ENCODE measurements at regions not wholly inside any gene's neighbourhood (a gene's known extent, or its start where the extent isn't known, plus 50 kb on each side); places are given as distances from the start of the nearest gene placed in this dataset.

DNA sequence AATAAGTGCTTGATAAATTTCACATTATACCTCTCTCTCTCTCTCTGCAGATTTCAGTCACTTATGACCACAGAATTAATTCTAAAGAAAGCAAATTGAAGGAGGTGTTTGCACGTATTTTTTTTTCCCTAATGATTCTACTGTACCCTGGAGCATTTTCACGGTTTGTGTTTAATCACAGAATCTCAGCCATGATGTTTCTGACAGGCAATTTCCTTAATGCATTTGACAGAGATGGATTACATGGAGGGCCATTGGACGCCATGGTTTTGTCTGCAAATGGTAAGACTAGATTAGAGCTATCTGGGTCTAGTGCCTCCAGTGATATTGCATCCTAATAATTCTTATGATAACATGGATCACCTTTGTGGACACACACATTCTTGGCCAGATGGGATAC, 147.5 kb upstream of the RBFOX1 start:
- no peak for DNase-seq (ENCODE audit: low spot score)

DNA sequence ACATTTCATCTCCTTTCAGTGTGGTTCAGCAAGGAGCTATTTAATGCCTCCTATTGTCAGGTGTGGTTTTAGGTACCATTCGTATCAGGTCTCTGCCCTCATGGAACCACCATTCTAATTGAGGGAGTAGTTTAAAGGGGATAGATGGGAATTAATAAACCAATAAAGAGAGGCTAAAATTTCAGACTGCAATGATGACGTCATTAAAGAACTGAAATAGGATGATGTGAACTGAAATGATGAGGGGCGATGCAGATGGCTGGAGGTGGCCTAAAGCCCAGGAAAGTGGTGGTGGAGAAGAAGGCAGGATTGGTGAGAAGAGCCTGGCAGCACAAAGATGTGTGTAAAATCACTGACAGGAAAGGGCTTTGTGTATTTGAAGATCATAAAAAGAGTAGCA, 148.9 kb upstream of the RBFOX1 start:
- no peak for DNase-seq (ENCODE audit: low spot score)

DNA sequence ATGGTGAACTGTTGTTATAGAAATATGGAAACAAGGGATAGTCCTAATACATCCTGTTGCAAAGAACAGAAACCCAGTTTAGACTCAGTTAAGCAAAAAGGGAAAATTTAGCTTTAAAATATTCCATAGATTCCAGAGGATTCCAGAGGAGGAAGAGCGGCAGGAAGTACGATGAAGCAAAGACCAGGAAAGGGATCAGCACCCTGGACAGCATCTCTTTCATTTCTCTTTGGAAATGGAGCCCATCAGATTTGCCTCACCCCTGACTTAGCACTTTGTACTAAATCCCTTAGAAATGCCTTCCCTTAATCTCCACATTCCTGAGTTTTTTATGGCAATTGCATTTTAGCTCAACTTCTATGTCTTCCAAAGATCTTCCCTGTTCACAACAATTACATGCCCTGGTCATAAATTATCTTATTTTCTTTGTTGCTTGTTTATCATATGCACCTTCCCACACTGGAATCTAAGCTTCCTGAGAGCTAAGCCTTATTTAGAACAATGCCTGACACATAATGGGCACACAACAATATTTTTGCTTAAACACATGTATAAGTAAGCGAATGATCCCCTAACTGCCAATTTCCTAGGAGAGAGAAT, 150.0 kb upstream of the RBFOX1 start:
- DNase-seq (ENCODE audit: low spot score) = no peak

DNA sequence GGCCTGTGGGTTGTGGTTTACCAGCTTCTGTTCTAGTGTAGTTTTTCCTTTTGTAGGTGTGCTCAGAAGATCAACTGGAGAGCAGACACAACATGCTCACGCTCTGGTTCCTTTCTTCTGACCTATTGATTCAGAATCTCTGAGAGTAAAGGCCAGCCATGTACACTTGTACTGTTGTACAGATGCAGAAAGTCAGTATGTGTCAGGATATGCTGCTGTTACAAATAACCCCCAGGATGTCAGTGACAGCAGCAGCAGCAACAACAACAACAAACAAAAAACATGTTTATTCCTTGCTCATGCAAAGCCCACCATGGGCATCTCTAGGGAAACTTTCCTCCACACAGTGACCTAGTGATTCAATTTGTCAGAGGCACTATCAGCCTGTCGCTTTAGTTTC, 154.8 kb upstream of the RBFOX1 start:
- no peak for DNase-seq (ENCODE audit: low spot score)

DNA sequence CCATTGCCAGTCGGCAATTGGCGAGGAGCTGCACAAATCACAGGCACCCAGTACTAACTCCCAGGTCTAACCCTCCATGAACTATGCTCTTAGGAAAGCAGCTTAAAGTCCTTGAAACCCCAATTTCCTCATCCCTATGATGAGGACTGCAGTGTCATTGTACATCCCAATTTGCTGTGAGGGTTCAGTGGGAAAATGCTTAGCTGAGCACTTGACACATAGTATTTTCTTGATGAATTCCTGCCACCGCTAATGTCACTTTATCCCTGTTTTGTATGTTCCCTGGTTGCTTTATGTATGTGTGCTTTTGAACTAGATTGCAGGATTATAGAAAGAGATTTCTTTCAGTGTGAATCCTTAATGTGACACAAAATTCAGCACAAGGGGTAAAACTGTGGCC, 161.5 kb upstream of the RBFOX1 start:
- no peak for DNase-seq (ENCODE audit: low spot score)

DNA sequence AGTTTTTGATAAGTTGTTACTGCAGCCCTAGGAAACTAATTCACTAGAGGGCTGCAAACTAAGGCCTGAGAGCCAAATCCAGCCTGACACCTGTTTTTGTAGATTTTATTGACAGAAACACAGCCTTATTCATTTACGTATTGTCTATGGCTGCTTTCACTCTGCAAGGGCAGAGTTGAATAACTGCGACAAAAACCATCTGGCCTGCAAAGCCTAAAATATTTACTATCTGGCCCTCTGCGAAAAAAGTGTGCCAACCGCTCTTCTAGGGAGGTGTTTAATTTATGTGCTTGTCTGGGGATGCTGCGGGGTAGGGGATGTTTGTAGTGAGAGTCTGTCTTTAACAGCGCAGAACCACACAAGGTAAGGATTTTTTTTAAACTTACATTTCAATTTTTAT, 165.0 kb upstream of the RBFOX1 start:
- DNase-seq (ENCODE audit: low spot score) = no peak

DNA sequence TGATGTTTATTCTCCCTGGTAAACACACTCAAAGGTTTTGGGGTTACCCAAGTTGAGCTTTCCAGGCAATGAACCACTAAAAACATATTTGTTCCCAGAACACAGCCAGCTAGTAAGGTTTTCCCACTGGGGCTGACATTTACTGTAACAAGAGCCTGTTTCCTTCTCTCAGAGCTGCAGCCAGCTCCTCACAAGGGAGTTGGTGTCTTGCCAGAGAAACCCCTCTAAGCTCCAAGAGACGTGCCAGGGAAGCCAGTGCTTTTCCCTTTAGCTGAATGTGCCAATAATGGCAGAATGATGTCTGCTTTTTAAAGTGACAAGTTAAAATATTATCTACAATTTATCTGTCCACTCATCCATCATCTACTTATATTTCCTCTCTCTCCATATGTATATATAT, 170.8 kb upstream of the RBFOX1 start:
- DNase-seq (ENCODE audit: low spot score) = no peak

DNA sequence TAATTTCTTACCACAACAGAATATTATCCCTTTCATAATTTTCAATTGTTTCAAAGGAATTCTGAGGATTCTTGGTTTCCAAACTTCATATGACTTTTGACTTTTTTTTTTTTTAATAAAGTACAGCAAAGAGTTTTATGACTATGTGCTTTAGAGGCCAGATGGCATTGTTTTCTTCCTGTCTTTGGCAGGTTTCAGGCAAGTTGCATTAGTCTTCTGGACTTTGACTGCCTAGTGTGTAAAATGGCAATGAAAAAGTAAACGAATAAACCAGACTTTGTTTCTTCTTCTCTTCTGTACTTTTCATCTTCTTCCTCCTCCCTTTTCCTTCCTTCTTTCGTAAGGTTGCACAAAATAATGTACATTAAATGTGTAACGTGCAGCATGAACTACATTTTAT, 172.6 kb upstream of the RBFOX1 start:
- no peak for DNase-seq (ENCODE audit: low spot score)

DNA sequence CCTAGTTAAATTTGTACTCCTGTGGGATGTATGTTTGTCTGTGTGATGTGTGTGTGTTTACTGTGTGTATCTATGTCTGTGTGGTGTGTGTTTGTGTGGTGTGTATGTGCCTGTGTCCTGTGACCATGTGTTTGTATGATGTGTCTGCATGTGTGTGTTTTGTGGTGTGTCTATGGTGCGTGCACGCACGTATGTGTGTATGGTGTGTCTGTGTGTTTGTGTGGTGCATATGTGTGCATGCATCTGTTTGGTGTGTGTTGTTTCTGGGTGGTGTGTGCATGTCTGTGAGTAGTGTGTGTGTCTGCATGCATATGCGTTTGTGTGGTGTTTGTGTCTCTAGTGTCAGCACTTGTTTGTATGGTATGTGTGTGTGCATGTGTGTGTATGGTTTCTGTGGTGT, 174.2 kb upstream of the RBFOX1 start:
- DNase-seq (ENCODE audit: low spot score) = no peak

DNA sequence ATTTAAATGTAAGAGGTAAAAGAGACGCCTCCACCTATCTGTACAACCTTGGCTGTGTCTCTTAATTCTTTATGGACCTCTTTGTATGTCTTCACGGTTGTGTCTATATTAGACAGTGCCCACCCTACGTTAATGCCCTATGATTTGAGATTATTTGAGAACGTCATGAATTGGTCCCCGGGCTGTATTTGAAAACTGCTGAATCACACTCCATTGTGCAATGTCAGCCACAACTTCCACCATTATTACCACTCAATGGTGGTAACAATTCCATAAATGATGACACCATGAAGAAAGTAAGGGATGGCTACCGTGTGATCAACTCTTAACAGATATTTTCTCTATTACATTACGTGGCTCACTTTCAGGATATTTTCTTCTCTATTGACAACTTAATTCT, 182.4 kb upstream of the RBFOX1 start:
- DNase-seq (ENCODE audit: low spot score) = no peak

DNA sequence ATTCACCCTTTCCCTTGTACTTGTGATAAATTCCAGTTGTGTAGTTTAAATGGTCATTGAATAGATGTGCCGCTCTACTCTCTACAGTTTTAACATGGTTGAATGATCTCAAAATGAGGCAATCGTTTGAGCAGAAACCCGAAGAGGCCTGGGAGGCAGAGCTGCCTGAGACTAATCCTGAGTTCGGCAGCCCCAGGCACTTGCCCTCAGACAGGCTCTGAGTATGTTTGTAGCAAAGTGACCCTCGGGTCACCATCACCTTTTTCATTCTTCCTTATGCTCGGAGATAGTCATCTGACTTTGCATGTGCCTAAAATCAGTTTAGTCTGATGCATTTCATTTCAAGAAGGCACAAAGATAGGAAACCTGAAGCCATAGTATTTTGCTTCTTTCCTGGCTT, 184.0 kb upstream of the RBFOX1 start:
- no peak for DNase-seq (ENCODE audit: low spot score)

DNA sequence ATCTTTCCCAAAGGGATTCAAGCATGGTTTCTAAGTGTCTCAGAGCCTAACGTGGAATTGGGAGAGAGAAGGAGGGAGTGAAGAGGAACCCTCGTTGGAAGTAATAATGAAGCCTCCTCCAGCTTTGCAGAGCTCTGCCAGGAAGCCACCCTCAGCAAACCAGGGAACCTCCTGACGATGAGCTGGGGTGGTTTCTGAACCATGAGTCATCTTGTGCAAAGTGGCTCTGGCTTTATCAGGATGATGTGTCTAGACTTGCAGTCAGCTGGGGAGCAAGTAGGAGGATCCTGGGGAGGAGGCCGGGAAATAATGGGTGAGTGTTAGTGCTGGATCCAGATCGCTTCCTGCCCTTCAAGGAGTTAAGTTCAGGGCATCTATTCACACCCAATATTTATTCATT, 191.7 kb upstream of the RBFOX1 start:
- no peak for DNase-seq (ENCODE audit: low spot score)

DNA sequence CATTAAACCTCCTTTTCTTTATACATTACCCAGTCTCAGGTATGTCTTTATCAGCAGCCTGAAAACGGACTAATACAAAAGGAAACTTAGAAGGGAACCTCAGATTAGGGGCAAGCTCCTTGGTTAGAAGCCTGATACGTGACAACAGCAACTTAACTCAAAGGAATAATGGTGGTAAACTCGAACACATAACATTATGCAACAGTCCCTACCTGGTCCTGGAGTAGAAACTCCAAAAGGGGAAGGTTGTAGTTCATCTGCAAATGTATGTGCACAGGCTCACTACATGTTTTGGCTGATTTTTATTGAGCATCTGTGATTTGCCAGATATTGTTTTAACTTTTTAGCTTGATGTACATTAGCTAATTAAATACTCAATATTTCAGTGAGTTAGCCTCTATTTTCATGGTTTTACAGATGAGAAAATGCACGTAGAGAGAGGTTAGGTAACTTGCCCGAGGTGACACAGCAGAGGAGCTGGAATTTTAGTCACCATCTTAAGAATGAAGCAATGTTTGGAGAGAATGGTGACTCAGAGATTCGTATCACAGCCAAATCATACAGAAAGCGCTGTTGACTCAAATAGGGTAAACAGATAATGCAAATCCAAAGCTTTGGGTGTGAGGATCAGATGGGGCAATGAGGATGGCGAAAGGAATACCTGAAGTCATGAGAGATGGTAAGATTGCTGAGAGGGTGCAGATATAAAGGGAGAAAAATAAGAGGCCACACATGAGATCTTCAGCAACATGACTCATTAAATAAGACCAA, 194.9 kb upstream of the RBFOX1 start:
- peak; percentile 4 for DNase-seq (ENCODE audit: low spot score)

DNA sequence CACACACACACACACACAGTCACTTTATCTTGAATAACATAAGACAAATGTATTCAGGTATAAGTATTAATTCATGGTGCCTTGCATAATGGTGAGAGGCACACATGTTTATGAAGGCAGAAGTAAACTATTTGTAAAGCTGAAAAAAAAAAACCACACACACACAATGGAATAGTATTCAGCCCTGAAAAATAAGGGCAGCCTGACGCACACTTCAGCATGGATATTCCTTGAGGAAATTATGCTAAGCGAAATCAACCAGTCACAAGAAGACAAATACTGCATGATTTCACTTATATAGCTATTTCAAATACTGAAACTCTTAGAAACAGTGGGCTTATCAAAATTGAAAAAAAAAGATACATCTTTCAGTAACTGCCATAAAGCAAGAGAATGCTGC, 200.2 kb upstream of the RBFOX1 start:
- DNase-seq (ENCODE audit: low spot score) = no peak

DNA sequence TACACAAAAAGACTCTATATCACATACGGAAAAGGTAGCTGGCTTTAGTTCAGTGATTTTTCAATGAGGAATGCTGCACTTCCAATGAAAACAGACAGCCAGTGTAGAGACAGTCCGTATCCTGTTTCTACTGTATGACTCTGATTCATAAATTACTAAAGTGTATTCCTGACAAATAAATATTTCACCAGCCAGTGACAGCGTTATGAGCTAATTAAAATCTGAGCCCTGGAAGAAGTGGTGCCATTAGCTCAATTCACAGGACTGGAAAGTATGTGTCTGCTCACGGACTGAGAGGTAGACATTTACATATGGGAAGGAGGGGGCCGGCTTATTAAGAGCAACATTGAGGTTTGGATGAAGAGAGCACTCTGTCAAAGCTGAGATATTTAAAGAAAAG, 207.9 kb upstream of the RBFOX1 start:
- peak; percentile 3 for DNase-seq (ENCODE audit: low spot score)

DNA sequence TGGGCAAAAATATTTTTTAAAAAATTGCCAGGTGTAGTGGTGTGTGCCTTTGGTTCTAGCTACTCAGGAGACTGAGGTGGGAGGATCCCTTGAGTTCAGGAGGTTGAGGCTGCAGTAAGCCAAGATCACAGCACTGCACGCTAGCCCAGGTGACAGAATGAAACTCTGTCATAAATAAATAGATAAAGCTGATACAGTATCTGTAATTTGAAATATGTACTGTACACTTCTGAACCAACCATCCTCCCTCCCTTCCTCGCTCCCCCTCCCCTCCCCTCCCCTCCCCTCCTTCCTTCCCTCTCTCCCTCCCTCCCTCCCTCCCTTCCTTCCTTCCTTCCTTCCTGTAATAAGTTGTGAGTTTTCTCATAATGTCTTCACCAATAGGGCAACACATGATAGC, 208.4 kb upstream of the RBFOX1 start:
- no peak for DNase-seq (ENCODE audit: low spot score)

DNA sequence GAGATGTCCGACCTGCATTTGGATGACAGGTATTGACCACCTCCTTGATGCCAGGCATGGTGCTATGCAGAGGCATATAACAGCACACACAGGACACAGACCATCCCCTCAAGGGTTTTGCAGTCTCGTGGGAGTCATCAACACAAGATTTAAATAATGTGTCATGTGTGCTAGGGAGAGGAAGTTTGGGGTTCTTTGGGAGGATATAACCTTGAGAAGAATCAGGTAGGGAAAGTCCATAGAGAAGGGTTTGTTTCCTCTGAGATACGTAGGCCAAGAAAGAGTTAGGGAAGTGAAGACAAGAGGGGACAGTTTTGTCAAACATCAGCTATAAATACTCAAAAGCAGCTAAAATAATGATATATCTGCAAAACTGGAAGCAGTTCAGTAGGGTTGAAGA, 215.9 kb upstream of the RBFOX1 start:
- no peak for DNase-seq (ENCODE audit: low spot score)

DNA sequence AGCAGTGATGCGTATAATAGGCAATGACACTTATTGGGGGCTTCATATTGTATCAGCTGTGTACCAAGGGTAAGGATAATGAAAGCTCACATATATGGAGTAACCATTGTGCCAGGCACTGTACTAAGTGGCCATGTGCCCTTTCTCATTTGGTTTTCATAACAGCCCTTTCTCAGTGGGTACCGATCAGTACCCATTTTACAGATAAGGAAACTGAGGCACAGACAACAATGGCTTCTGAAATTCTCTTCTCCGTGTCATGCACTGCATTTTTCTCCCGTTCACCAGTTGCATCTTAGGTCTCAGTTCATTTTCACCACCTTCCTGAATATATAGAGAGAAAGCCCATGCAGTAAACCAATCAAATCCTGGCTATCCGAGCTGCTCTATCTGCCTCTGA, 216.7 kb upstream of the RBFOX1 start:
- no peak for DNase-seq (ENCODE audit: low spot score)

DNA sequence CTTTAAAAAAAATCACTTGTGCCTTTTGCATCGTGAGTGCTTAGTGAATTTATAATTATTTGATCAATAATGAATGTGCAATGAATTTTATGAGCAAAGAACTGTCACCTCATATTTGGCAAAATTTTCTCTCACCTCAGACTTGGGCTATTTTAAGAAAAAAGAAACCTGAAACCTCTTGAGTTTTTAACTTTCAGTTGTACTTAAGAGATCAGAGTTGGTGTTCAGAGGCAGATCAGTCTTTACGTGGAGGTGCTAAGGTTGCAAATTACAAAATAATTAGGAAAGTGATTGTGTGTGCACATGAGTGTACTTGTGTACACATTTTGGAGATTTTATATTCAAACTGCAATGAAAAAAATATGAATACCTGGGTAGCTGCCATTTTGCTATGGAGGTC, 218.7 kb upstream of the RBFOX1 start:
- no peak for DNase-seq (ENCODE audit: low spot score)

DNA sequence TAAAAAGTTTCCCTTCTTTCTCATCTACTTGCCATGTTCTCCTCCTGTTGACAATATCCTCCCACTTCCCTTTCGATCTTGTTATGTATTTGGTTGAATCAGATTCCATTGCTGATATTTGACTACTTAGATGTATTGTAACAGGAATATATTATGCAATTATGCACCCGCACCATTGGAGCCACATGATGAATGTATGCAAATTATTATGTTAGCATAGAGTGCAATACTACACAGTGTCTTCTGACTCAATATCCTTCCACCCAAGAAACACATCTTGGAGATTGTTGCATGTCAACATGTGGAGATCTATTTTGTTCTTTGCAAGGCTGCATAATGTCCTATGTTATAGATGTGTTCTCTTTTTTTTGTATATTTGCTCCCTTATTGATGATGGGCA, 219.2 kb upstream of the RBFOX1 start:
- no peak for DNase-seq (ENCODE audit: low spot score)

DNA sequence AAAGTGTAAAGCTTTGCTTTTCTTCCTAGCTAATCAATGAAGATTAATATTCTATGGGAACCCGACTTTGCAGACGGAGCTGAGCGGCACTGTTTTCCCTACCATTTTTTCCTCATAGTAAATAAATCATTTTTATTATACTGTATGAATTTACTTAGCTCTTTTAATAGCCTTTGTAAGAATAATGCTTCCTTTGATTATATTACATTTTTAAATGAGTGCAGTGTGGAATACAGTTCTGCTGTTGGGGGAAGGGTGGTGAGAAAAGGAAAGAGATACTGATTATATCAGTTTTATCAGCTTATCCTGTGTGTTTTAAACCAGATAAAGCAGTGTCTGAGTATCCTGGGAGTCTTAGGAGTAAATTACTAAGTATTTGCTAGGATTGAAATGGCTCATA, 221.4 kb upstream of the RBFOX1 start:
- DNase-seq (ENCODE audit: low spot score) = no peak

DNA sequence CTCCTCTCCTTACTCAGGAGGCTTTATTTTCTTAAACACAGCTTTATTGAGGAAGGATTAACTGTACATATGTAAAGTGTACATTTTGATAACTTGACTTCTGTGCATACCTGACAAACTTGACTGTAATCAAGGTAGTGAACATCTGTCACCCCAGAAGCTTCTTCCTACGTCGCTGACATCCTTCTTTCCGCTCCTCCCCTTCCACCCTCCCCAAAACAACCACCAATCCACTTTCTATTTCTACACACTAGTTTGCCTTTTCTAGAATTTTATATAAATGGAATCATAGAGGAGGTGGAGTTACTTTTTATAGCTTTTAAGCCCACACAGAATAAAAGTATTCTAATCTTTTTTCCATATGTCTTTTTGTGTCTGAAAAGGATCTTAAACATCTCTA, 225.2 kb upstream of the RBFOX1 start:
- DNase-seq (ENCODE audit: low spot score) = no peak

DNA sequence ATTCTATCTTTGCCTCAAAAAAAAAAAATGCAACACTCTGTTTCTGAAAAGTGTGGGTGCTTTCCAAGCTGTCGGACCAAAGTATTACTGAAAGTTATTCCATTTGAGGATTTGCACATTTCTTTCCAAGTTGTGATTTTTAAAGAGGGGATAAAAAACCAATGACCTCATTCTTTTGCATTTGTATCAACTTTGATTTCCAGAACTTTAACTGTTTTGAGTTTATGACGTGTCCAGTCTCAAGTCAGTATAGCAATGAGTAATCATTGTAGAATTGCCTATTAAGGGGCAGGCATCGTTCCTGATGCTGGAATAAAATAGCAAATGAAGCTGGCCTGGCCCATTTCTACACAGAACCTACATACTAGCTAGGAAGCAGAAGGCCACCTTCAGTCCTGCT, 229.6 kb upstream of the RBFOX1 start:
- DNase-seq (ENCODE audit: low spot score) = no peak

DNA sequence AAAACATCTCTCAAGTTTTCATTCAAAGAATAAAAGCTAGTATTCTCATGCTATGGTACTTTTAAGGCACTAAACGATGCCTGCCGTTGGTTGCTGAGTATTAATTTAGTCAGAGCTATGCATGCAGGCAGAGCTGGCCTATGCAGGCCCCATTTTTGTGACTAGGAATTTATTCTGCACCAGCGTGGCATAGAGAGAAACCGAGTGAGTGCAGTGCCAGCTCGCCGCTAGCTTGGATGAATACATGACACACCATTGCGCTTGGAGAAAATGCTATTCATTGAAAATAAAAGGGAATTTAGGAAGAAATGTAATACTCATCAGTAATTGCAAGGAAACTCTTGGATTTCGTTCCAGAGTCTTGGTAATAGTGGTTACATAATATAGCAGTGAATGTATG, 231.6 kb upstream of the RBFOX1 start:
- no peak for DNase-seq (ENCODE audit: low spot score)

Measured in kidney tubule cell (primary cell).